Sigmoid colon (tissue), 4 donors: ENCODE measurements at regions not wholly inside any gene's neighbourhood (a gene's known extent, or its start where the extent isn't known, plus 50 kb on each side); places are given as distances from the start of the nearest gene placed in this dataset.

ENCODE experiments used
- CTCF ChIP-seq, 4 experiments: fragments of 450-650 bp in 3 of 4; fragments of 200-600 bp in 1 of 4; IDR thresholded peaks; one replicate each; pipeline ENCODE4 v1.5.1; 2016 to 2019; ENCODE audit warnings: antibody characterized with exemption in 4 of 4, mild to moderate bottlenecking in 3 of 4, moderate library complexity in 2 of 4
- POLR2A ChIP-seq, 2 donors: fragments of 450-650 bp; IDR thresholded peaks; one replicate each; pipeline ENCODE4 v1.6.1; 2016; ENCODE audit warnings: antibody characterized with exemption in 2 of 2, mild to moderate bottlenecking in 2 of 2, moderate library complexity in 2 of 2
- POLR2AphosphoS5 ChIP-seq, 4 donors: sonication (generic); formaldehyde crosslinking; IDR thresholded peaks; one replicate each; pipeline ENCODE4 v1.6.1; 2017; ENCODE audit warnings: antibody characterized with exemption in 4 of 4

GRCh38 chr3:31193871-31194270 lies 299.4 kb upstream of the GADL1 start:
- TF ChIP-seq CTCF (IDR thresholded peaks at IDR 0.05) (no peak), POLR2AphosphoS5 (IDR thresholded peaks at IDR 0.05) (no peak), POLR2A (IDR thresholded peaks at IDR 0.05) (no peak)
